Activated T-cell treated with anti-CD3 and anti-CD28 coated beads for 48 hours (primary cell): ENCODE measurements at regions not wholly inside any gene's neighbourhood (a gene's known extent, or its start where the extent isn't known, plus 50 kb on each side); places are given as distances from the start of the nearest gene placed in this dataset.

ENCODE experiments used
- DNase-seq: peaks from one replicate; pipeline ENCODE4 v3.0.0-alpha.2; 2020; ENCODE audit warnings: low read depth

DNA sequence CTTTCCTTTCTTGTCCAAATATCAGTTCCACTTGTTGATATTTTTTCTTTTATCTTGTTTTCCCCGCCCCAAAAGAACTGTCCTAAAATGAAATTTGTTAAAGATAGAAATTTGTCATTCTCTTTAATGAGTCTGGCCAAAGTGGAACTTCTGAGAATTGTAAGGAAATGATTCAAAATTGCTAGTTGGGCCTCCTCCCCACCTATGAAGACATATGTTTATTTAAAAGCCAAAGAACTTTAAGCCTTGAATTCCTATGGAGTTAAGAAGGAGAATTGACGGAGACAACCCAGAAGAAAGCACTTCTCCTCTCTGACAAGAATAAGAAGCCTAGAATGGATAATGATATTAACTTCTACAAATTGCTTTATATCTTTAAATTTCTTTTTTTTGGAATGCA lies 59.1 kb upstream of the ALDH1A1 start:
- DNase-seq, result no peak

DNA sequence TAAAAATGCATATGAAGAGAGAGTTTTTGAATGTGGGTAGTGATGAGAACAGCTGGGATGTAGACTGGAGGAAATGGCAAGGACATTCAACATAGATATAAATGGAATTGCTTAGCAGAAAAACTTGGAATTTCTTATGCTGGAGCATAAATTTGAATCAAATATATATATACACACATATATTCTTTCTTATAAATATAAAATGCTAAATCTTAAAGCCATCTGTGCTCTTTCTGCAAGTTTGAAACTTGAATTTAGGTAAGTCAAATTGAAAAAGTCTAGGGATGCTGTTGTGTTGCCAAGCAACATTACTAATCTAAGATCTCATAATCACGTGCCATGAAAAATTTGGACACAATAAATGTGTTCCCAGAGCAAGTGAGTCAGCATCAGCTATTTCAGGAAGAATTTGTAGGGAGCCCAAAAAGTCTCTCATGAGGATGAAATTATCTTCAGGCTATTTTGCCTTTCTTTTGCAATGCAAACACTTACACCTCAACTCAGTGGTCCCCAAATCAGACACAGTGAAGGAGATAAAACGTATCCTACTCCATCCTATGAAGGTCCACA lies 58.4 kb upstream of the ALDH1A1 start:
- DNase-seq, result no peak

DNA sequence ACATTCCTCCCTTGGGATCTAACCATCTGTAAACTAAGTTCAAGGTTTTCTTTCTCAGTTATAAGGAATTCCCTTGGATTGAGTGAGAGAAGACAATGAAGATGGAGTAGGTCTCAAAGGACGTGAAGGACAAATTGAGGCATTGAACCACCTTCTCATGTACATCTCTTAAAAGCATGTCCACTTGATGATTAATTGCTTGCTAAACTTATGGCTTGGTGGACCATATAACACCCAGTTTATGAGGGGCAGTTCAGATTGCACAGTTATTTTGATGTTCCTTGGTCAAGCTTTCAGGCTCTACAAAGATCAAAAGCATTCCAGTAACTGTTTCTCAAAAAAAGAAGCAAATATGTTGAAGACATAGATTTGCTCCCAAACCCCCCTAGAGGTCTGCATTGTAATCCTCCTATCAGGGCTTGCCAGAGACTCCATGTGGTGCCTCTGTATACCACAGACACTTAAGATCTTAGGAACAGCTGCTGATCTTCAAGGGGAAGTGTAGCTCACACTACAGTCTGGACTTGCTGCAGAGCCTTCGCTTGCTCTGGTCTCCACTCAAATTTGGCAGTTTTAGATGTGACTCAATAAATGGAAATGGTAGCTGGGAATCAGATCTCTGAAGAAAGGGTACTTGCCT lies 56.9 kb upstream of the ALDH1A1 start:
- DNase-seq, result no peak

DNA sequence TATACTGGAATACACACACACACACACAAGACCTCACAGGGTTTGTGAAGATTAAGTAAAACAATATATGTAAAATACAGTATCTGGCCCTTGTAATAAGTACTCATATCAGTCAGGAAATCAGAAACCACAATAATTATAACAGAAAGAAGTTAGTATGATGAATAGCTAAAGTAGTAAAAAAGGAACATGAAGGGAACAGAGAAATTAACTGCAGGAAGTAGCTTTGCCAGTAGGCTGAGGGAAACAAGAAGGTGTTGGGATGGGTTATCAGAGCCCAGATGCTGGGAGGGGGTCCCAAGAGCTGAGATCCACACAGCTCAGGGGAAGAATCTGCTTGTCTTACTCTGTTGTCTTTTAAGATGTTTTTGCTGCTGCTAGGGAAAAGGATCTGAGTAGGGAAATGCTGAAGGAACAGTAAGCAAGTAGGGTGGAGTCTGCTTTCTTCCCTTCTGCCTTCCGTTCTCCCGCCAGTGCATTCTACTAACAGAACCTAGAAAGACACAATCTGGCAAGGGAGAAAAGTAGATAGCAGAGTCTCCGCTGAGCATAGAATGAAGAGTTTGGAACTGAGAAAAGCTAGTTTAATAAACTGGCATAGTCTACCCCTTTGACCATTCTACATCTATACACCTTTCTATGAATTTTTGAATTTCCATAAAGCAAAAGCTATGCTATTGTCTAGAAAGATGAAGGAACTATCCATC lies 55.3 kb upstream of the ALDH1A1 start:
- DNase-seq, result no peak

DNA sequence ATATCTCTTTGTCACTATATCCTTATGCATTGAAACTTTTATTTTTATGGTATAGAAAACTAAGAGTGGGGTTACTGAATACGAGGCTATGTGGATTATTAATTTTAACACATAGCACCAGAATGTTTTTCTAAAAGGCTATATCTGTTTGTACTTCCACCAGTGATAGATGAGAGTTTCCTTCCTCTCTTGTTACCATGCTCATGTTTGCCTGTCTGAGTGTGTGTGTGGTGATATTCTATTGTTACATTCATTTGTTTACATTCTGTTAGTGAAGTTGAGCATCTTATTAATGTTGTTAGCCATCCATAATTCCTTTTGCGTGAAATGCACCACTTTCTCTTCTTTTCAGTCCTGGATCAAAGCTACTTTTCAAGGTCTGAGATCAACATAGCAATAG lies 54.1 kb upstream of the ALDH1A1 start:
- DNase-seq, result no peak
